HepG2 (cell line): ENCODE measurements at regions not wholly inside any gene's neighbourhood (a gene's known extent, or its start where the extent isn't known, plus 50 kb on each side); places are given as distances from the start of the nearest gene placed in this dataset.

Source experiments
- ATAC-seq: fragments of 200-7000 bp; cut with Tn5 transposase; 3 replicates; pipeline ENCODE4 v1.9.1; 2020; ENCODE audit warnings: mild to moderate bottlenecking, moderate library complexity
- BruUV-seq: library from RNA; stranded (reverse); fragments of 400-500 nt; replicated peaks from 2 replicates; lab custom pipeline; 2021; lab: Mats Ljungman, UMichigan
- CTCF ChIA-PET: fragments of 300-600 bp; formaldehyde crosslinking; extraction: SDS; loops from one replicate; lab custom pipeline; 2021; ENCODE audit warnings: low total read pairs, inconsistent platforms, low intra/inter-chr PET ratio; lab: Yijun Ruan, JAX
- POLR2A ChIA-PET: fragments of 350-600 bp; sonication (Branson Sonifier 250); formaldehyde crosslinking; loops from one replicate; lab custom pipeline; 2020; ENCODE audit warnings: antibody characterized with exemption, inconsistent platforms; lab: Yijun Ruan, JAX
- DNase-seq: peaks from one replicate; pipeline ENCODE4 v3.0.0-alpha.2; 2015; ENCODE audit warnings: low spot score
- FAIRE-seq: peaks from 3 replicates; lab custom pipeline; 2011; peaks lifted over from hg19 to GRCh38; lab: Jason Lieb, UNC
- H2AFZ ChIP-seq: one replicate; pipeline ENCODE4 v1.6.1; 2011; ENCODE audit warnings: low read length, inconsistent platforms
- H3K27ac ChIP-seq: fragments of 300-600 bp; 3 replicates; pipeline ENCODE4 v1.8.0; 2011; ENCODE audit warnings: mixed run types, mild to moderate bottlenecking, mixed read lengths, low read length, inconsistent platforms; ENCODE audit not compliant: insufficient read depth; ENCODE audit errors: extremely low read length
- H3K27me3 ChIP-seq, 2 experiments: fragments of 200-600 bp in 1 of 2; 2 replicates in 1 of 2; 3 replicates in 1 of 2; pipeline versions ENCODE4 v1.6.0 to v1.8.0; 2011; ENCODE audit warnings: low read length in 2 of 2, mild to moderate bottlenecking in 2 of 2, moderate library complexity in 2 of 2, inconsistent platforms in 1 of 2; ENCODE audit not compliant: insufficient read depth in 2 of 2, control insufficient read depth in 1 of 2
- H3K36me3 ChIP-seq, 2 experiments: fragments of 200-600 bp in 1 of 2; replicated peaks in 1 of 2; 2 replicates in 1 of 2; 3 replicates in 1 of 2; pipeline versions ENCODE4 v1.5.1 to v1.8.0; 2011; ENCODE audit warnings: low read length in 2 of 2, inconsistent platforms in 1 of 2; ENCODE audit not compliant: insufficient read depth in 2 of 2, control insufficient read depth in 1 of 2
- H3K4me1 ChIP-seq: 2 replicates; pipeline ENCODE4 v1.5.1; 2012; ENCODE audit warnings: low read length, inconsistent platforms; ENCODE audit not compliant: insufficient read depth
- H3K4me2 ChIP-seq: 2 replicates; pipeline ENCODE4 v1.6.0; 2011; ENCODE audit warnings: low read depth, low read length, inconsistent platforms
- H3K4me3 ChIP-seq, 3 experiments: fragments of 200-600 bp in 1 of 3; sonication (generic), shearing (Covaris generic) in 1 of 3; replicated peaks in 1 of 3; 2 replicates each; pipeline ENCODE4 v1.5.1; 2011 to 2016; ENCODE audit warnings: low read length in 3 of 3, inconsistent platforms in 2 of 3, low read depth in 2 of 3, mild to moderate bottlenecking in 2 of 3, control low read depth in 1 of 3, mixed read lengths in 1 of 3; ENCODE audit not compliant: insufficient read depth in 1 of 3
- H3K79me2 ChIP-seq: one replicate; pipeline ENCODE4 v1.6.1; 2011; ENCODE audit warnings: low read length, inconsistent platforms; ENCODE audit not compliant: insufficient read depth
- H3K9ac ChIP-seq: 2 replicates; pipeline ENCODE4 v1.6.0; 2011; ENCODE audit warnings: mild to moderate bottlenecking, low read depth, low read length, inconsistent platforms; ENCODE audit not compliant: insufficient read depth
- H3K9me3 ChIP-seq: 2 replicates; pipeline ENCODE4 v1.5.1; 2012; ENCODE audit warnings: mild to moderate bottlenecking, low read length
- H4K20me1 ChIP-seq: 2 replicates; pipeline ENCODE4 v1.6.0; 2011; ENCODE audit warnings: inconsistent platforms, mild to moderate bottlenecking, low read length, moderate library complexity; ENCODE audit not compliant: insufficient read depth
- ATM ChIP-seq: fragments of 450-650 bp; IDR thresholded peaks from 2 replicates; pipeline ENCODE4 v1.7.1; 2017; ENCODE audit warnings: mild to moderate bottlenecking, borderline replicate concordance
- ETV6 ChIP-seq: sonication (generic); formaldehyde crosslinking; conservative IDR thresholded peaks from 2 replicates; pipeline ENCODE4 v1.4.0; 2020; ENCODE audit warnings: missing genetic modification reagents
- FOXA1 ChIP-seq, 2 experiments: fragments of 450-650 bp in 1 of 2; sonication (generic) in 1 of 2; formaldehyde crosslinking in 1 of 2; IDR thresholded peaks; 2 replicates each; pipeline versions ENCODE4 v1.4.0 to v1.6.1; 2016 to 2020; ENCODE audit warnings: missing genetic modification reagents in 1 of 2
- JUN ChIP-seq: sonication (generic); formaldehyde crosslinking; IDR thresholded peaks from 2 replicates; pipeline ENCODE4 v1.4.0; 2020; ENCODE audit warnings: mild to moderate bottlenecking, missing genetic modification reagents
- KLF15 ChIP-seq: sonication (generic); formaldehyde crosslinking; IDR thresholded peaks from 2 replicates; pipeline ENCODE4 v1.8.1; 2023; ENCODE audit warnings: borderline replicate concordance, mild to moderate bottlenecking, inconsistent platforms, missing genetic modification reagents, mixed read lengths
- ZBTB44 ChIP-seq: sonication (generic); formaldehyde crosslinking; IDR thresholded peaks from 2 replicates; pipeline ENCODE4 v1.4.0; 2020; ENCODE audit warnings: missing genetic modification reagents
- ZEB1 ChIP-seq: IDR thresholded peaks from 2 replicates; pipeline ENCODE4 v1.6.1; 2012; ENCODE audit warnings: mild to moderate bottlenecking, low read depth, inconsistent platforms; ENCODE audit not compliant: insufficient replicate concordance
- ZNF615 ChIP-seq: sonication (generic); formaldehyde crosslinking; IDR thresholded peaks from 2 replicates; pipeline ENCODE4 v1.5.0; 2020; ENCODE audit warnings: mild to moderate bottlenecking, missing genetic modification reagents, borderline replicate concordance
- ZNF672 ChIP-seq: sonication (generic); formaldehyde crosslinking; IDR thresholded peaks from 2 replicates; pipeline ENCODE4 v1.8.1; 2022; ENCODE audit warnings: missing genetic modification reagents
- WGBS: methylation state at CpG from one replicate; pipeline ENCODE4 v1.1.6; 2017; ENCODE audit warnings: low lambda C conversion rate; 5-methylcytosine and 5-hydroxymethylcytosine counted together
- in situ Hi-C: cut with HindIII; loops from 2 replicates; pipeline ENCODE4 v1.10.0; 2017; ENCODE audit warnings: low pct_unique_long_range_greater_than_20kb; ENCODE audit not compliant: extremely low pct_ligation_motif_present
- intact Hi-C: fragments of 100-400 bp; cut with micrococcal nuclease; formaldehyde crosslinking; loops from one replicate; pipeline ENCODE4 v1.10.0; 2022; ENCODE audit not compliant: unreplicated experiment
- TF ChIP-seq, protein P1 (sequence below): sonication (generic); formaldehyde crosslinking; IDR thresholded peaks from 2 replicates; pipeline ENCODE4 v1.4.0; 2020; ENCODE audit warnings: missing genetic modification reagents, borderline replicate concordance
- TF ChIP-seq, protein P2 (sequence below): IDR thresholded peaks from 2 replicates; pipeline ENCODE4 v1.6.1; 2012; ENCODE audit warnings: low read depth, low read length, improper control_type of control experiment
- TF ChIP-seq, protein P3 (sequence below): sonication (generic); formaldehyde crosslinking; IDR thresholded peaks from 2 replicates; pipeline ENCODE4 v1.4.0; 2020; ENCODE audit warnings: missing genetic modification reagents, borderline replicate concordance

DNA sequence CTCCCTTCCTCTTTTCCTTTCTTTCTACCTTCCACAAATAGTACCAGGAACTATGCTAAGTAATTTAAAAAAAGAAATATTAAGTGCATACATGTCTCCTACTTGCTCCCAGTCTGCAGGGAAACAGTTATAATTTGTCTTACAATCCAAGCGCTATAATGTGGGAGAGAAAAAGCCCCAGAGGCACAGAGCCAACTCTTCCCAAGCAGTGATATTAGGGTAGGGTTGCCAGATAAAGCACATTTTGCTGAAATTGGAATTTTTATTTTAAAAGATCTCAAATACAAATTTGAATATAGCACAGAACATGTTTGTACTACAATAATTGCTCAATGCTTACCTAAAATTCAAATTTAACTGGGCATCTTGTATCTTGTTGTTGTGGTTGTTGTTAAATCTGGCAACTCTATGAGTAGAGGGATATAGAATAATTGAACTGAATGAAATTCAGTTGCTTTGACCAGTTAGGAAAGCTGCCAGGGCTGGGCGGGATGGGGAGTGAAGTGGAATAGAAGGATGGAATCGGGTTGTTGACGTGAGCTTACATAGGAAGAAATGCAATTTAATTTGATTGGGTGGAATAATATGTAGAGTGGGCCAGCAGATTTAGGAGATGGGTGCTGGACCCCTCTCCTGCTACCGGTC lies 52.6 kb upstream of the USP3 start:
- no peak overlapping the region for H3K4me2 ChIP-seq
- H2AFZ ChIP-seq = no peak overlapping the region
- ATAC-seq = no peak
- DNase-seq = no peak
- H3K36me3 ChIP-seq = no peaks in the 10 kb centered on the region
- no peak for FAIRE-seq
- H3K9ac ChIP-seq = no peak overlapping the region
- intact Hi-C loops (no loop called here), in situ Hi-C loops (no loop called here)
- no peaks in the 10 kb centered on the region for H3K79me2 ChIP-seq
- peaks cover 23% of the 10 kb centered on the region for H3K4me1 ChIP-seq
- no peak overlapping the region for H3K4me3 ChIP-seq
- TF ChIP-seq, protein P1, sequence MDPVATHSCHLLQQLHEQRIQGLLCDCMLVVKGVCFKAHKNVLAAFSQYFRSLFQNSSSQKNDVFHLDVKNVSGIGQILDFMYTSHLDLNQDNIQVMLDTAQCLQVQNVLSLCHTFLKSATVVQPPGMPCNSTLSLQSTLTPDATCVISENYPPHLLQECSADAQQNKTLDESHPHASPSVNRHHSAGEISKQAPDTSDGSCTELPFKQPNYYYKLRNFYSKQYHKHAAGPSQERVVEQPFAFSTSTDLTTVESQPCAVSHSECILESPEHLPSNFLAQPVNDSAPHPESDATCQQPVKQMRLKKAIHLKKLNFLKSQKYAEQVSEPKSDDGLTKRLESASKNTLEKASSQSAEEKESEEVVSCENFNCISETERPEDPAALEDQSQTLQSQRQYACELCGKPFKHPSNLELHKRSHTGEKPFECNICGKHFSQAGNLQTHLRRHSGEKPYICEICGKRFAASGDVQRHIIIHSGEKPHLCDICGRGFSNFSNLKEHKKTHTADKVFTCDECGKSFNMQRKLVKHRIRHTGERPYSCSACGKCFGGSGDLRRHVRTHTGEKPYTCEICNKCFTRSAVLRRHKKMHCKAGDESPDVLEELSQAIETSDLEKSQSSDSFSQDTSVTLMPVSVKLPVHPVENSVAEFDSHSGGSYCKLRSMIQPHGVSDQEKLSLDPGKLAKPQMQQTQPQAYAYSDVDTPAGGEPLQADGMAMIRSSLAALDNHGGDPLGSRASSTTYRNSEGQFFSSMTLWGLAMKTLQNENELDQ (CRISPR knock-in tag) = no peak
- TF ChIP-seq KLF15 (CRISPR knock-in tag) = no peak
- no peak for TF ChIP-seq ZEB1
- TF ChIP-seq JUN (CRISPR knock-in tag) = no peak
- TF ChIP-seq ZNF672 (CRISPR knock-in tag) = no peak
- TF ChIP-seq FOXA1 (IDR thresholded peaks at IDR 0.05) = no peak
- TF ChIP-seq FOXA1 (CRISPR knock-in tag; IDR thresholded peaks at IDR 0.05) = no peak
- no peak for TF ChIP-seq ATM
- TF ChIP-seq, protein P2, sequence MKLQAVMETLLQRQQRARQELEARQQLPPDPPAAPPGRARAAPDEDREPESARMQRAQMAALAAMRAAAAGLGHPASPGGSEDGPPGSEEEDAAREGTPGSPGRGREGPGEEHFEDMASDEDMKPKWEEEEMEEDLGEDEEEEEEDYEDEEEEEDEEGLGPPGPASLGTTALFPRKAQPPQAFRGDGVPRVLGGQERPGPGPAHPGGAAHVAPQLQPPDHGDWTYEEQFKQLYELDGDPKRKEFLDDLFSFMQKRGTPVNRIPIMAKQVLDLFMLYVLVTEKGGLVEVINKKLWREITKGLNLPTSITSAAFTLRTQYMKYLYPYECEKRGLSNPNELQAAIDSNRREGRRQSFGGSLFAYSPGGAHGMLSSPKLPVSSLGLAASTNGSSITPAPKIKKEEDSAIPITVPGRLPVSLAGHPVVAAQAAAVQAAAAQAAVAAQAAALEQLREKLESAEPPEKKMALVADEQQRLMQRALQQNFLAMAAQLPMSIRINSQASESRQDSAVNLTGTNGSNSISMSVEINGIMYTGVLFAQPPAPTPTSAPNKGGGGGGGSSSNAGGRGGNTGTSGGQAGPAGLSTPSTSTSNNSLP = no peak
- TF ChIP-seq, protein P3, sequence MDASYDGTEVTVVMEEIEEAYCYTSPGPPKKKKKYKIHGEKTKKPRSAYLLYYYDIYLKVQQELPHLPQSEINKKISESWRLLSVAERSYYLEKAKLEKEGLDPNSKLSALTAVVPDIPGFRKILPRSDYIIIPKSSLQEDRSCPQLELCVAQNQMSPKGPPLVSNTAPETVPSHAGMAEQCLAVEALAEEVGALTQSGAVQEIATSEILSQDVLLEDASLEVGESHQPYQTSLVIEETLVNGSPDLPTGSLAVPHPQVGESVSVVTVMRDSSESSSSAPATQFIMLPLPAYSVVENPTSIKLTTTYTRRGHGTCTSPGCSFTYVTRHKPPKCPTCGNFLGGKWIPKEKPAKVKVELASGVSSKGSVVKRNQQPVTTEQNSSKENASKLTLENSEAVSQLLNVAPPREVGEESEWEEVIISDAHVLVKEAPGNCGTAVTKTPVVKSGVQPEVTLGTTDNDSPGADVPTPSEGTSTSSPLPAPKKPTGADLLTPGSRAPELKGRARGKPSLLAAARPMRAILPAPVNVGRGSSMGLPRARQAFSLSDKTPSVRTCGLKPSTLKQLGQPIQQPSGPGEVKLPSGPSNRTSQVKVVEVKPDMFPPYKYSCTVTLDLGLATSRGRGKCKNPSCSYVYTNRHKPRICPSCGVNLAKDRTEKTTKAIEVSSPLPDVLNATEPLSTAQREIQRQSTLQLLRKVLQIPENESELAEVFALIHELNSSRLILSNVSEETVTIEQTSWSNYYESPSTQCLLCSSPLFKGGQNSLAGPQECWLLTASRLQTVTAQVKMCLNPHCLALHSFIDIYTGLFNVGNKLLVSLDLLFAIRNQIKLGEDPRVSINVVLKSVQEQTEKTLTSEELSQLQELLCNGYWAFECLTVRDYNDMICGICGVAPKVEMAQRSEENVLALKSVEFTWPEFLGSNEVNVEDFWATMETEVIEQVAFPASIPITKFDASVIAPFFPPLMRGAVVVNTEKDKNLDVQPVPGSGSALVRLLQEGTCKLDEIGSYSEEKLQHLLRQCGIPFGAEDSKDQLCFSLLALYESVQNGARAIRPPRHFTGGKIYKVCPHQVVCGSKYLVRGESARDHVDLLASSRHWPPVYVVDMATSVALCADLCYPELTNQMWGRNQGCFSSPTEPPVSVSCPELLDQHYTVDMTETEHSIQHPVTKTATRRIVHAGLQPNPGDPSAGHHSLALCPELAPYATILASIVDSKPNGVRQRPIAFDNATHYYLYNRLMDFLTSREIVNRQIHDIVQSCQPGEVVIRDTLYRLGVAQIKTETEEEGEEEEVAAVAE (CRISPR knock-in tag) = no peak
- no peak for TF ChIP-seq ZNF615 (CRISPR knock-in tag)
- TF ChIP-seq ETV6 (CRISPR knock-in tag) = no peak
- no peak for TF ChIP-seq ZBTB44 (CRISPR knock-in tag)
- POLR2A ChIA-PET = no interaction called here
- no peaks in the 10 kb centered on the region for H4K20me1 ChIP-seq
- CTCF ChIA-PET = no interaction called here
- 83% methylated on average over 5 of the region's 5 CpGs for WGBS
- H3K27ac ChIP-seq = no peak overlapping the region
- no peaks in the 10 kb centered on the region; a peak in 3 of 5 replicates for H3K27me3 ChIP-seq
- no peaks in the 10 kb centered on the region for H3K9me3 ChIP-seq
- BruUV-seq = no TSS peak
